ENCODE measurements at regions not wholly inside any gene's neighbourhood (a gene's known extent, or its start where the extent isn't known, plus 50 kb on each side); places are given as distances from the start of the nearest gene placed in this dataset.
A peak's percentile ranks its signal among the peaks of the same experiment; 100 is the strongest.

- Histone ChIP-seq H3K27ac (no peak overlapping the region), H3K9me3 (no peaks in the 10 kb centered on the region), H3K27me3 (no peaks in the 10 kb centered on the region), H3K4me1 (no peaks in the 10 kb centered on the region), H3K36me3 (no peaks in the 10 kb centered on the region), H3K4me3 (no peak overlapping the region)
- DNase-seq (ENCODE audit: low spot score in 2 of 2): peak in 1 of 2 donors; percentile 57
- TF ChIP-seq CTCF (IDR thresholded peaks at IDR 0.05): no peak
- intact Hi-C loops (cut with DNase I): no loop called here
Observed at GRCh38 chr11:71311176-71311925, 59.0 kb upstream of the SHANK2 start.

GRCh38 chr11:71310184-71310583, 57.8 kb upstream of the SHANK2 start:
- Histone ChIP-seq H3K4me3 (no peak overlapping the region), H3K9me3 (no peaks in the 10 kb centered on the region), H3K4me1 (no peaks in the 10 kb centered on the region), H3K36me3 (no peaks in the 10 kb centered on the region), H3K27me3 (no peaks in the 10 kb centered on the region), H3K27ac (no peak overlapping the region)
- no peak for DNase-seq (ENCODE audit: low spot score in 2 of 2)
- TF ChIP-seq CTCF (IDR thresholded peaks at IDR 0.05): no peak
- intact Hi-C loops (cut with DNase I): no loop called here

- H3K27ac ChIP-seq: no peak overlapping the region
- intact Hi-C loops (cut with DNase I): no loop called here
- no peak overlapping the region for H3K4me3 ChIP-seq
- no peaks in the 10 kb centered on the region for H3K36me3 ChIP-seq
- no peaks in the 10 kb centered on the region for H3K4me1 ChIP-seq
- no peaks in the 10 kb centered on the region for H3K27me3 ChIP-seq
- no peaks in the 10 kb centered on the region for H3K9me3 ChIP-seq
- no peak for TF ChIP-seq CTCF (IDR thresholded peaks at IDR 0.05)
- DNase-seq (ENCODE audit: low spot score in 2 of 2): peak in 1 of 2 donors; percentile 22
Observed at GRCh38 chr11:71309611-71310010, 57.2 kb upstream of the SHANK2 start.

- Histone ChIP-seq H3K27ac (no peak overlapping the region), H3K9me3 (no peaks in the 10 kb centered on the region), H3K4me3 (no peak overlapping the region), H3K36me3 (no peaks in the 10 kb centered on the region), H3K4me1 (no peaks in the 10 kb centered on the region), H3K27me3 (no peaks in the 10 kb centered on the region)
- intact Hi-C loops (cut with DNase I): no loop called here
- TF ChIP-seq CTCF (IDR thresholded peaks at IDR 0.05): no peak
- peak in 1 of 2 donors; percentile 11 for DNase-seq (ENCODE audit: low spot score in 2 of 2)
Observed at GRCh38 chr11:71309181-71309580, 56.8 kb upstream of the SHANK2 start.

GRCh38 chr11:71307811-71308645, 55.7 kb upstream of the SHANK2 start:
- intact Hi-C loops (cut with DNase I): no loop called here

More at GRCh38 chr11:71307811-71308645, 55.7 kb upstream of the SHANK2 start:
- no peaks in the 10 kb centered on the region for H3K36me3 ChIP-seq
- no peaks in the 10 kb centered on the region for H3K27me3 ChIP-seq
- DNase-seq (ENCODE audit: low spot score in 2 of 2): peak in 1 of 2 donors; percentile 47
- H3K4me1 ChIP-seq: no peaks in the 10 kb centered on the region
- no peaks in the 10 kb centered on the region for H3K9me3 ChIP-seq
- H3K4me3 ChIP-seq: no peak overlapping the region
- no peak overlapping the region for H3K27ac ChIP-seq
- no peak for TF ChIP-seq CTCF (IDR thresholded peaks at IDR 0.05)

All from ascending aorta (tissue), 2 donors.